MCF 10A (cell line): ENCODE measurements at regions not wholly inside any gene's neighbourhood (a gene's known extent, or its start where the extent isn't known, plus 50 kb on each side); places are given as distances from the start of the nearest gene placed in this dataset.

Source experiments
- BruUV-seq: library from RNA; stranded (reverse); fragments of 400-500 nt; replicated peaks from 2 replicates; lab custom pipeline; 2021; lab: Mats Ljungman, UMichigan
- CTCF ChIA-PET: fragments of 300-600 bp; sonication (Branson Sonifier 250); formaldehyde crosslinking; extraction: SDS; loops from one replicate; lab custom pipeline; 2021; ENCODE audit warnings: antibody characterized with exemption, inconsistent platforms; lab: Yijun Ruan, JAX
- POLR2A ChIA-PET: fragments of 300-600, 350-650 bp; sonication (Branson Sonifier 250); formaldehyde crosslinking; extraction: SDS; loops from one replicate; lab custom pipeline; 2020; ENCODE audit warnings: antibody characterized with exemption, inconsistent platforms; lab: Yijun Ruan, JAX
- DNase-seq: peaks from one replicate; pipeline ENCODE4 v3.0.0-alpha.2; 2018; ENCODE audit not compliant: unreplicated experiment
- H3K27ac Mint-ChIP-seq: one replicate; pipeline ENCODE4 v1.8.0; 2022; ENCODE audit warnings: mild to moderate bottlenecking, low read depth, mixed read lengths; ENCODE audit not compliant: unreplicated experiment
- H3K27me3 Mint-ChIP-seq: one replicate; pipeline ENCODE4 v1.8.0; 2022; ENCODE audit warnings: mixed read lengths; ENCODE audit not compliant: insufficient read depth, unreplicated experiment
- H3K36me3 Mint-ChIP-seq: one replicate; pipeline ENCODE4 v1.8.0; 2022; ENCODE audit warnings: mild to moderate bottlenecking, moderate library complexity, mixed read lengths; ENCODE audit not compliant: insufficient read depth, unreplicated experiment
- H3K4me1 Mint-ChIP-seq: one replicate; pipeline ENCODE4 v1.8.0; 2022; ENCODE audit warnings: mixed read lengths; ENCODE audit not compliant: insufficient read depth, unreplicated experiment
- H3K4me3 Mint-ChIP-seq: one replicate; pipeline ENCODE4 v1.8.0; 2022; ENCODE audit warnings: mild to moderate bottlenecking, moderate library complexity, mixed read lengths; ENCODE audit not compliant: unreplicated experiment
- H3K9me3 Mint-ChIP-seq: one replicate; pipeline ENCODE4 v1.8.0; 2022; ENCODE audit warnings: mixed read lengths; ENCODE audit not compliant: unreplicated experiment
- CTCF ChIP-seq: fragments of 200-600 bp; IDR thresholded peaks from one replicate; pipeline ENCODE4 v1.8.0; 2022; ENCODE audit warnings: antibody characterized with exemption, mild to moderate bottlenecking; ENCODE audit not compliant: unreplicated experiment
- intact Hi-C: fragments of 100-400 bp; cut with micrococcal nuclease; formaldehyde crosslinking; loops from 2 replicates; pipeline ENCODE4 v1.14.1; 2022

- POLR2A ChIA-PET: no interaction called here
- no peak overlapping the region for H3K4me3 Mint-ChIP-seq
- H3K27ac Mint-ChIP-seq: no peak overlapping the region
- DNase-seq: no peak
- no peaks in the 10 kb centered on the region for H3K36me3 Mint-ChIP-seq
- BruUV-seq: no TSS peak
- intact Hi-C loops: no loop called here
- no peaks in the 10 kb centered on the region for H3K9me3 Mint-ChIP-seq
- no peaks in the 10 kb centered on the region for H3K4me1 Mint-ChIP-seq
- peaks cover 42% of the 10 kb centered on the region for H3K27me3 Mint-ChIP-seq
- no peak for TF ChIP-seq CTCF
- CTCF ChIA-PET: interaction anchor here (0.6 to 1.0 kb wide), 5 partner anchors 18 to 146 kb away, joined by 3 read pairs; no protein-coding TSS in a partner anchor
These were observed 178.5 kb downstream of the DAD1 start for GRCh38 chr14:22410497-22410896.

GRCh38 chr14:22409006-22409405 lies 180.0 kb downstream of the DAD1 start:
- H3K9me3 Mint-ChIP-seq: no peaks in the 10 kb centered on the region
- H3K27ac Mint-ChIP-seq: no peak overlapping the region
- no peak overlapping the region for H3K4me3 Mint-ChIP-seq
- no peaks in the 10 kb centered on the region for H3K36me3 Mint-ChIP-seq
- no peaks in the 10 kb centered on the region for H3K4me1 Mint-ChIP-seq
- POLR2A ChIA-PET: interaction anchor here (0.9 kb wide), 1 partner anchor 40 kb away, joined by 3 read pairs; no protein-coding TSS in a partner anchor
- H3K27me3 Mint-ChIP-seq: peaks cover 57% of the 10 kb centered on the region
- CTCF ChIA-PET: interaction anchor here (0.7 to 1.2 kb wide), 4 partner anchors 9 to 64 kb away, joined by 3 to 4 read pairs (median 4); no protein-coding TSS in a partner anchor
- no TSS peak for BruUV-seq
- DNase-seq: no peak
- intact Hi-C loops: no loop called here
- TF ChIP-seq CTCF: no peak

- Mint-ChIP-seq H3K4me1 (no peaks in the 10 kb centered on the region), H3K27me3 (peaks cover 58% of the 10 kb centered on the region), H3K9me3 (no peaks in the 10 kb centered on the region), H3K36me3 (no peaks in the 10 kb centered on the region), H3K4me3 (no peak overlapping the region), H3K27ac (no peak overlapping the region)
- intact Hi-C loops: no loop called here
- POLR2A ChIA-PET: interaction anchor here (0.9 kb wide), 1 partner anchor 40 kb away, joined by 3 read pairs; no protein-coding TSS in a partner anchor
- no peak for TF ChIP-seq CTCF
- CTCF ChIA-PET: interaction anchor here (0.7 to 1.2 kb wide), 5 partner anchors 8 to 65 kb away, joined by 3 to 4 read pairs (median 3); no protein-coding TSS in a partner anchor
- BruUV-seq: no TSS peak
- no peak for DNase-seq
These were observed 180.5 kb downstream of the DAD1 start for GRCh38 chr14:22408547-22408946.

GRCh38 chr14:22407033-22407432 lies 182.0 kb downstream of the DAD1 start:
- BruUV-seq: no TSS peak
- Mint-ChIP-seq H3K9me3 (no peaks in the 10 kb centered on the region), H3K27me3 (peaks cover 67% of the 10 kb centered on the region), H3K36me3 (no peaks in the 10 kb centered on the region), H3K4me1 (no peaks in the 10 kb centered on the region), H3K4me3 (no peak overlapping the region), H3K27ac (no peak overlapping the region)
- POLR2A ChIA-PET: no interaction called here
- TF ChIP-seq CTCF: no peak
- intact Hi-C loops: no loop called here
- DNase-seq: peak; percentile 18
- CTCF ChIA-PET: interaction anchor here (0.6 to 0.7 kb wide), 3 partner anchors 11 to 37 kb away, joined by 3 read pairs; no protein-coding TSS in a partner anchor
